K562 (cell line): ENCODE measurements at regions not wholly inside any gene's neighbourhood (a gene's known extent, or its start where the extent isn't known, plus 50 kb on each side); places are given as distances from the start of the nearest gene placed in this dataset.

Experiments
- CREBBP ChIP-seq: IDR thresholded peaks from one replicate; pipeline ENCODE4 v1.6.1; 2012; ENCODE audit warnings: low read depth, mild to moderate bottlenecking, control low read depth, inconsistent platforms, low read length
- ERF ChIP-seq: fragments of 450-650 bp; formaldehyde crosslinking; IDR thresholded peaks from 2 replicates; pipeline ENCODE4 v1.4.0; 2020; ENCODE audit warnings: mild to moderate bottlenecking, mixed read lengths
- PYGO2 ChIP-seq: fragments of 450-650 bp; IDR thresholded peaks from 2 replicates; pipeline ENCODE4 v1.6.1; 2016; ENCODE audit warnings: mild to moderate bottlenecking, missing genetic modification characterization, moderate library complexity, missing compliant biosample characterization
- ZNF695 ChIP-seq: fragments of 450-650 bp; formaldehyde crosslinking; IDR thresholded peaks from 2 replicates; pipeline ENCODE4 v1.4.0; 2020; ENCODE audit warnings: mild to moderate bottlenecking, moderate library complexity

GRCh38 chr3:190709351-190709773, 153.1 kb downstream of the GMNC start (continued):
- TF ChIP-seq CREBBP (no peak), PYGO2 (tag) (no peak), ERF (no peak), ZNF695 (CRISPR knock-in tag) (no peak)
